ENCODE measurements at regions not wholly inside any gene's neighbourhood (a gene's known extent, or its start where the extent isn't known, plus 50 kb on each side); places are given as distances from the start of the nearest gene placed in this dataset.

DNA sequence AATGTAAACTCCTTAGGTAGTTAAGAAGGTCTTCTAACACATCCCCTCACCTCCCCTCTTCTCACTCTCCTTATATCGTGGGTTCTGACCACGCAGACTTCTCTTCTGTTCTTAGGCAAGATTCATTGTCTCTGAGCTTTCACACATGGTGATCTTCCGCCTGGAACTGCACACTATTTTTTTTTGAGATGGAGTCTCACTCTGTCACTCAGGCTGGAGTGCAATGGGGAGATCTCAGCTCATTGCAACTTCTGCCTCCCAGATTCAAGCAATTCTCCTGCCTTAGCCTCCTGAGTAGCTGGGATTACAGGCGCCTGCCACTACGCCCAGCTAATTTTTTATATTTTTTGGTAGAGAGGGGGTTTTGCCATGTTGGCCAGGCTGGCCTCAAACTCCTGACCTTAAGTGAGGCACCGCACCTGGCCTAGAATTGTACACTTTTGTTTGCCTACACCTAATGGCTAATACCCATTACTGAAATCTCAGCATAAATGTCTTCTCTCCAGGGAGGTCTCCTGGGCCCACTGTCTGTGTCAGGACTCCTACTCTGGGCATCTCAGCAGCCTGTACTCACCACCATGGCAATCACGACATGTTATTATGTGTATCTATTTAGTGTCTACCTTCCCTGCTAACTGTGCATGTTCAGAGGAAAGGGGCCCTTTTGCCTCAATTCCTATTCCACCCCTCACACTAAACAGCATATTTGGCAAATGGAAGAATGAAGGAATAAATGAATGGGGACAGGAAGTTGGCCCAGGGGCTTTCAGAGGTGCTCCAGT lies 646.3 kb upstream of the DPP6 start:
- TF ChIP-seq, protein P1, sequence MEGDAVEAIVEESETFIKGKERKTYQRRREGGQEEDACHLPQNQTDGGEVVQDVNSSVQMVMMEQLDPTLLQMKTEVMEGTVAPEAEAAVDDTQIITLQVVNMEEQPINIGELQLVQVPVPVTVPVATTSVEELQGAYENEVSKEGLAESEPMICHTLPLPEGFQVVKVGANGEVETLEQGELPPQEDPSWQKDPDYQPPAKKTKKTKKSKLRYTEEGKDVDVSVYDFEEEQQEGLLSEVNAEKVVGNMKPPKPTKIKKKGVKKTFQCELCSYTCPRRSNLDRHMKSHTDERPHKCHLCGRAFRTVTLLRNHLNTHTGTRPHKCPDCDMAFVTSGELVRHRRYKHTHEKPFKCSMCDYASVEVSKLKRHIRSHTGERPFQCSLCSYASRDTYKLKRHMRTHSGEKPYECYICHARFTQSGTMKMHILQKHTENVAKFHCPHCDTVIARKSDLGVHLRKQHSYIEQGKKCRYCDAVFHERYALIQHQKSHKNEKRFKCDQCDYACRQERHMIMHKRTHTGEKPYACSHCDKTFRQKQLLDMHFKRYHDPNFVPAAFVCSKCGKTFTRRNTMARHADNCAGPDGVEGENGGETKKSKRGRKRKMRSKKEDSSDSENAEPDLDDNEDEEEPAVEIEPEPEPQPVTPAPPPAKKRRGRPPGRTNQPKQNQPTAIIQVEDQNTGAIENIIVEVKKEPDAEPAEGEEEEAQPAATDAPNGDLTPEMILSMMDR (IDR thresholded peaks at IDR 0.05) = no peak
- TF ChIP-seq EZH2 (IDR thresholded peaks at IDR 0.05) = no peak
- TF ChIP-seq EZH2phosphoT487 (IDR thresholded peaks at IDR 0.05) = no peak

All from neural progenitor cell (in vitro differentiated cells).